ENCODE measurements at regions not wholly inside any gene's neighbourhood (a gene's known extent, or its start where the extent isn't known, plus 50 kb on each side); places are given as distances from the start of the nearest gene placed in this dataset.

GRCh38 chr18:27667064-27667463 is 482.0 kb upstream of the CHST9 start:
- TF ChIP-seq CTCF (IDR thresholded peaks at IDR 0.05; ENCODE audit: low read depth, low read length), result no peak
- no peak overlapping the region for H3K4me3 ChIP-seq (ENCODE audit: low read depth, low read length)

- no peak for TF ChIP-seq CTCF (IDR thresholded peaks at IDR 0.05; ENCODE audit: low read depth, low read length)
- no peak overlapping the region for H3K4me3 ChIP-seq (ENCODE audit: low read depth, low read length)
Measured at GRCh38 chr18:27666016-27666415, 480.9 kb upstream of the CHST9 start.

GRCh38 chr18:27665264-27665799 is 480.2 kb upstream of the CHST9 start:
- H3K4me3 ChIP-seq (ENCODE audit: low read depth, low read length), result no peak overlapping the region
- TF ChIP-seq CTCF (IDR thresholded peaks at IDR 0.05; ENCODE audit: low read depth, low read length), result no peak

- H3K4me3 ChIP-seq (ENCODE audit: low read depth, low read length), result no peak overlapping the region
- no peak for TF ChIP-seq CTCF (IDR thresholded peaks at IDR 0.05; ENCODE audit: low read depth, low read length)
Measured at GRCh38 chr18:27662949-27663348, 477.8 kb upstream of the CHST9 start.

GRCh38 chr18:27662537-27662936 is 477.4 kb upstream of the CHST9 start:
- TF ChIP-seq CTCF (IDR thresholded peaks at IDR 0.05; ENCODE audit: low read depth, low read length), result no peak
- no peak overlapping the region for H3K4me3 ChIP-seq (ENCODE audit: low read depth, low read length)

- TF ChIP-seq CTCF (IDR thresholded peaks at IDR 0.05; ENCODE audit: low read depth, low read length), result no peak
- no peak overlapping the region for H3K4me3 ChIP-seq (ENCODE audit: low read depth, low read length)
Measured at GRCh38 chr18:27661320-27662018, 476.4 kb upstream of the CHST9 start.

GRCh38 chr18:27656905-27657304 is 471.8 kb upstream of the CHST9 start:
- no peak overlapping the region for H3K4me3 ChIP-seq (ENCODE audit: low read depth, low read length)
- no peak for TF ChIP-seq CTCF (IDR thresholded peaks at IDR 0.05; ENCODE audit: low read depth, low read length)

Data from WI38 (cell line).